Endothelial cell of umbilical vein (primary cell): ENCODE measurements at regions not wholly inside any gene's neighbourhood (a gene's known extent, or its start where the extent isn't known, plus 50 kb on each side); places are given as distances from the start of the nearest gene placed in this dataset.

Source experiments
- BruUV-seq: library from RNA; stranded (reverse); fragments of 400-500 nt; replicated peaks from 2 replicates; lab custom pipeline; 2021; lab: Mats Ljungman, UMichigan
- CTCF ChIA-PET: fragments of 300-600, 350-600 bp; sonication (Branson Sonifier 250); formaldehyde crosslinking; loops from one replicate; lab custom pipeline; 2021; ENCODE audit warnings: antibody characterized with exemption, inconsistent platforms; lab: Charles Lee
- POLR2A ChIA-PET: fragments of 300-600, 350-600 bp; sonication (Branson Sonifier 250); formaldehyde crosslinking; loops from one replicate; lab custom pipeline; 2021; ENCODE audit warnings: antibody characterized with exemption, inconsistent platforms; lab: Charles Lee
- DNase-seq: peaks from one replicate; pipeline ENCODE4 v3.0.0-alpha.2; 2011; ENCODE audit warnings: low read depth, low spot score
- FAIRE-seq: peaks from 2 replicates; lab custom pipeline; 2011; peaks lifted over from hg19 to GRCh38; lab: Jason Lieb, UNC
- H2AFZ ChIP-seq: 2 replicates; pipeline ENCODE4 v1.6.0; 2012; ENCODE audit warnings: low read depth, low read length, control low read depth, inconsistent platforms
- H3K27ac ChIP-seq: 2 replicates; pipeline ENCODE4 v1.5.1; 2011; ENCODE audit warnings: low read depth, mild to moderate bottlenecking, control low read depth, low read length, moderate library complexity; ENCODE audit not compliant: insufficient read depth
- H3K27me3 ChIP-seq, 2 experiments: 2 replicates each; pipeline versions ENCODE4 v1.6.0 to v1.6.1; 2011; ENCODE audit warnings: low read length in 2 of 2, mixed read lengths in 1 of 2; ENCODE audit not compliant: control insufficient read depth in 2 of 2, insufficient read depth in 2 of 2
- H3K36me3 ChIP-seq, 2 experiments: 2 replicates in 1 of 2; 3 replicates in 1 of 2; pipeline ENCODE4 v1.5.1; 2011; ENCODE audit warnings: low read length in 2 of 2, mild to moderate bottlenecking in 1 of 2, moderate library complexity in 1 of 2; ENCODE audit not compliant: control insufficient read depth in 2 of 2, insufficient read depth in 2 of 2; ENCODE audit errors: extremely low read depth in 1 of 2
- H3K4me1 ChIP-seq: 3 replicates; pipeline ENCODE4 v1.5.1; 2011; ENCODE audit warnings: mild to moderate bottlenecking, low read length; ENCODE audit not compliant: control insufficient read depth, insufficient read depth; ENCODE audit errors: extremely low read depth
- H3K4me2 ChIP-seq: 2 replicates; pipeline ENCODE4 v1.6.1; 2011; ENCODE audit warnings: low read length, control low read depth, mixed read lengths; ENCODE audit not compliant: insufficient read depth
- H3K4me3 ChIP-seq, 3 experiments: fragments of 200-600 bp in 1 of 3; sonication (generic), shearing (Covaris generic) in 1 of 3; replicated peaks in 1 of 3; 2 replicates each; pipeline ENCODE4 v1.5.1; 2011 to 2016; ENCODE audit warnings: control low read depth in 3 of 3, low read length in 3 of 3, mild to moderate bottlenecking in 2 of 3, inconsistent platforms in 1 of 3, low read depth in 1 of 3, moderate library complexity in 1 of 3; ENCODE audit not compliant: insufficient read depth in 1 of 3
- H3K79me2 ChIP-seq: 2 replicates; pipeline ENCODE4 v1.6.0; 2012; ENCODE audit warnings: low read length, inconsistent platforms; ENCODE audit not compliant: control insufficient read depth, insufficient read depth
- H3K9ac ChIP-seq: replicated peaks from 2 replicates; pipeline ENCODE3; 2011; ENCODE audit warnings: low read length, control low read depth; ENCODE audit not compliant: insufficient read depth; ENCODE audit errors: extremely low read depth
- H3K9me1 ChIP-seq: replicated peaks from 3 replicates; pipeline ENCODE4 v1.6.0; 2011; ENCODE audit warnings: mild to moderate bottlenecking, low read length; ENCODE audit not compliant: control insufficient read depth, insufficient read depth; ENCODE audit errors: extremely low read depth
- H3K9me3 ChIP-seq: replicated peaks from 2 replicates; pipeline ENCODE4 v1.5.1; 2012; ENCODE audit warnings: low read length, inconsistent platforms; ENCODE audit not compliant: control insufficient read depth, insufficient read depth
- H4K20me1 ChIP-seq: replicated peaks from 2 replicates; pipeline ENCODE3; 2011; ENCODE audit warnings: mild to moderate bottlenecking, low read length; ENCODE audit not compliant: control insufficient read depth, insufficient read depth; ENCODE audit errors: extremely low read depth
- EZH2 ChIP-seq: IDR thresholded peaks from 2 replicates; pipeline ENCODE4 v1.6.1; 2012; ENCODE audit warnings: borderline replicate concordance, low read depth, mild to moderate bottlenecking, moderate library complexity, low read length, inconsistent platforms; ENCODE audit not compliant: severe bottlenecking
- FOS ChIP-seq: IDR thresholded peaks from 2 replicates; pipeline ENCODE4 v1.6.1; 2011; ENCODE audit warnings: mild to moderate bottlenecking, low read length, moderate library complexity, borderline replicate concordance; ENCODE audit not compliant: insufficient read depth
- GATA2 ChIP-seq: IDR thresholded peaks from 2 replicates; pipeline ENCODE4 v1.7.0; 2011; ENCODE audit warnings: low read depth, mild to moderate bottlenecking, moderate library complexity, mixed read lengths, low read length; ENCODE audit not compliant: insufficient read length, insufficient read depth
- JUN ChIP-seq: IDR thresholded peaks from 2 replicates; pipeline ENCODE4 v1.6.1; 2011; ENCODE audit warnings: borderline replicate concordance, low read depth; ENCODE audit not compliant: insufficient read length, insufficient read depth
- MYC ChIP-seq: IDR thresholded peaks from one replicate; pipeline ENCODE4 v1.6.1; 2011; ENCODE audit warnings: mild to moderate bottlenecking, low read depth, low read length
- POLR2A ChIP-seq: IDR thresholded peaks from 2 replicates; pipeline ENCODE4 v1.6.1; 2012; ENCODE audit warnings: low read depth, mild to moderate bottlenecking, control low read depth, low read length
- POLR2AphosphoS5 ChIP-seq: IDR thresholded peaks from 2 replicates; pipeline ENCODE4 v1.6.1; 2012; ENCODE audit warnings: low read depth, mild to moderate bottlenecking, control low read depth, low read length, moderate library complexity; ENCODE audit not compliant: insufficient read depth
- dilution Hi-C: fragments of 300-500 bp; cut with MboI; formaldehyde crosslinking; loops from one replicate; pipeline ENCODE4 v1.15.0; 2019; ENCODE audit warnings: low sequenced_read_pairs; ENCODE audit not compliant: extremely low pct_ligation_motif_present
- intact Hi-C: fragments of 100-400 bp; cut with micrococcal nuclease; formaldehyde crosslinking; loops from one replicate; pipeline ENCODE4 v1.10.0; 2022
- TF ChIP-seq, protein P1 (sequence below), 2 donors: IDR thresholded peaks; 1 replicate in 1 of 2; 2 replicates in 1 of 2; pipeline ENCODE4 v1.5.1; 2011; ENCODE audit warnings: low read length in 2 of 2, mild to moderate bottlenecking in 2 of 2, moderate library complexity in 2 of 2, control low read depth in 1 of 2, inconsistent platforms in 1 of 2, low read depth in 1 of 2; ENCODE audit not compliant: insufficient read depth in 1 of 2; ENCODE audit errors: extremely low read depth in 1 of 2
- TF ChIP-seq, protein P2 (sequence below): IDR thresholded peaks from 2 replicates; pipeline ENCODE4 v1.6.1; 2011; ENCODE audit not compliant: insufficient read depth, insufficient read length

DNA sequence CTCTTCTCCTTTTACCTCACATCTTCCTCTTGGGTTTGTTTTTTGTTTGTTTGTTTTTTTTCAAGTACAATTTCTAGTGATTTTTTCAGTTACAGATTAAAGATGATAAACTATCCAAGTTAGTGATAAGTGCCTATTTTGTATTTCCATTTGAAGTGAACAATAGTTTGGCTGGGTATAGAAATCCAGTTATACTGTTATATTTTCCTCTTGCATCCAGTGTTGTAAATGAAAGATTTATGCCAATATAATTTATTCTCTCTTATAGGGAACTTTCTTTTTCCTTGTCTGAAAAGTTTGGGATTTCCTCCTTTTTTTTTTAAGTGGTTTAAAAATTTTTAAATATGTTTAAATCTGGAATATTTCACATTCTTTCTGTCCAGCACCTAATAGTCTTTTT, 169.4 kb downstream of the CPEB2 start:
- DNase-seq (no peak), FAIRE-seq (no peak)
- dilution Hi-C loops = no loop called here
- no peak overlapping the region for H3K4me2 ChIP-seq
- no peak overlapping the region for H2AFZ ChIP-seq
- BruUV-seq = no TSS peak
- ChIA-PET CTCF (no interaction called here), POLR2A (no interaction called here)
- no peaks in the 10 kb centered on the region for H3K27me3 ChIP-seq
- no peaks in the 10 kb centered on the region for H3K79me2 ChIP-seq
- no peaks in the 10 kb centered on the region for H4K20me1 ChIP-seq
- no peak overlapping the region for H3K9ac ChIP-seq
- H3K27ac ChIP-seq = no peak overlapping the region
- H3K4me1 ChIP-seq = no peaks in the 10 kb centered on the region
- intact Hi-C loops = no loop called here
- H3K4me3 ChIP-seq = no peak overlapping the region
- H3K36me3 ChIP-seq = no peaks in the 10 kb centered on the region
- H3K9me1 ChIP-seq = no peaks in the 10 kb centered on the region
- TF ChIP-seq, protein P1, sequence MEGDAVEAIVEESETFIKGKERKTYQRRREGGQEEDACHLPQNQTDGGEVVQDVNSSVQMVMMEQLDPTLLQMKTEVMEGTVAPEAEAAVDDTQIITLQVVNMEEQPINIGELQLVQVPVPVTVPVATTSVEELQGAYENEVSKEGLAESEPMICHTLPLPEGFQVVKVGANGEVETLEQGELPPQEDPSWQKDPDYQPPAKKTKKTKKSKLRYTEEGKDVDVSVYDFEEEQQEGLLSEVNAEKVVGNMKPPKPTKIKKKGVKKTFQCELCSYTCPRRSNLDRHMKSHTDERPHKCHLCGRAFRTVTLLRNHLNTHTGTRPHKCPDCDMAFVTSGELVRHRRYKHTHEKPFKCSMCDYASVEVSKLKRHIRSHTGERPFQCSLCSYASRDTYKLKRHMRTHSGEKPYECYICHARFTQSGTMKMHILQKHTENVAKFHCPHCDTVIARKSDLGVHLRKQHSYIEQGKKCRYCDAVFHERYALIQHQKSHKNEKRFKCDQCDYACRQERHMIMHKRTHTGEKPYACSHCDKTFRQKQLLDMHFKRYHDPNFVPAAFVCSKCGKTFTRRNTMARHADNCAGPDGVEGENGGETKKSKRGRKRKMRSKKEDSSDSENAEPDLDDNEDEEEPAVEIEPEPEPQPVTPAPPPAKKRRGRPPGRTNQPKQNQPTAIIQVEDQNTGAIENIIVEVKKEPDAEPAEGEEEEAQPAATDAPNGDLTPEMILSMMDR (IDR thresholded peaks at IDR 0.05; ENCODE audit: extremely low read depth in 1 of 2, insufficient read depth in 1 of 2, low read depth in 1 of 2, low read length in 2 of 2) = no peak
- no peak for TF ChIP-seq POLR2A
- TF ChIP-seq, protein P2, sequence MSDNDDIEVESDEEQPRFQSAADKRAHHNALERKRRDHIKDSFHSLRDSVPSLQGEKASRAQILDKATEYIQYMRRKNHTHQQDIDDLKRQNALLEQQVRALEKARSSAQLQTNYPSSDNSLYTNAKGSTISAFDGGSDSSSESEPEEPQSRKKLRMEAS = no peak
- no peak for TF ChIP-seq EZH2
- TF ChIP-seq FOS = no peak
- TF ChIP-seq GATA2 = no peak
- no peak for TF ChIP-seq JUN
- no peaks in the 10 kb centered on the region for H3K9me3 ChIP-seq

DNA sequence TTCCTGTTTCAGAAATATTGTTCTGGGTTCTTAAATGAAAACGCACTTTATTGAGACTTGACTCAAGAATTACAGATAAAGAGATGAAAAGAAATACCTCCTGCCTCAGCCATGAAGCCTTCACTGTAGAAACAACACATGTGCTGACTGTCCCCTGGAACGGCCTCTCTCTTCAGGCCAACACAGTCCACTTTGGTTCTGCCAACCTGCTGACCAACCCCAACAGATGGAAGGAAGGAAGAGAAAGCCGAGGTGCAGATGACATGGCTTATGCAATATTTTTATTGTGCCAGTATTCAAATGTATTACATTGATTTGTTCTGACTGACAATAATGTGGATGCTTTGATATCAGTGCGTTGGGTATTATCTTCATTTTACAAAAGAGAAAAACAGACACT, 171.0 kb downstream of the CPEB2 start:
- Histone ChIP-seq H4K20me1 (no peaks in the 10 kb centered on the region), H2AFZ (no peak overlapping the region), H3K27me3 (no peaks in the 10 kb centered on the region), H3K9ac (no peak overlapping the region), H3K79me2 (no peaks in the 10 kb centered on the region), H3K4me3 (no peak overlapping the region), H3K4me2 (no peak overlapping the region), H3K9me1 (no peaks in the 10 kb centered on the region), H3K9me3 (no peaks in the 10 kb centered on the region), H3K36me3 (no peaks in the 10 kb centered on the region), H3K4me1 (no peaks in the 10 kb centered on the region), H3K27ac (no peak overlapping the region)
- dilution Hi-C loops (no loop called here), intact Hi-C loops (no loop called here)
- no peak for DNase-seq
- BruUV-seq = no TSS peak
- no peak for FAIRE-seq
- no peak for TF ChIP-seq POLR2AphosphoS5
- TF ChIP-seq POLR2A = no peak
- TF ChIP-seq, protein P2 = no peak
- TF ChIP-seq, protein P1 (IDR thresholded peaks at IDR 0.05; ENCODE audit: extremely low read depth in 1 of 2, insufficient read depth in 1 of 2, low read depth in 1 of 2, low read length in 2 of 2) = no peak
- no peak for TF ChIP-seq FOS
- TF ChIP-seq JUN = no peak
- no peak for TF ChIP-seq MYC
- TF ChIP-seq EZH2 = no peak
- no peak for TF ChIP-seq GATA2
- POLR2A ChIA-PET = no interaction called here
- CTCF ChIA-PET = no interaction called here
